SK-N-SH treated with all-trans-retinoic acid at 6 μM for 48 hours (cell line): ENCODE measurements at regions not wholly inside any gene's neighbourhood (a gene's known extent, or its start where the extent isn't known, plus 50 kb on each side); places are given as distances from the start of the nearest gene placed in this dataset.

ENCODE experiments used
- POU6F1 ChIP-seq: fragments of 250-450 bp; sonication (Bioruptor Pico); IDR thresholded peaks from 2 replicates; pipeline ENCODE4 v1.8.0; 2021; ENCODE audit warnings: low read depth, mild to moderate bottlenecking, moderate library complexity, borderline replicate concordance
- ZFP3 ChIP-seq: fragments of 250-450 bp; sonication (Bioruptor Pico); IDR thresholded peaks from 2 replicates; pipeline ENCODE4 v1.5.0; 2020; ENCODE audit warnings: mild to moderate bottlenecking, moderate library complexity

GRCh38 chr5:58088941-58089340 is 370.9 kb downstream of the PLK2 start:
- TF ChIP-seq ZFP3 (no peak), POU6F1 (CRISPR knock-in tag) (no peak)
